Mesodermal cell (in vitro differentiated cells): ENCODE measurements at regions not wholly inside any gene's neighbourhood (a gene's known extent, or its start where the extent isn't known, plus 50 kb on each side); places are given as distances from the start of the nearest gene placed in this dataset.

Source experiments
- H3K27ac ChIP-seq: 2 replicates; pipeline ENCODE4 v1.7.0; 2013; ENCODE audit warnings: mild to moderate bottlenecking, low read depth, low read length, moderate library complexity; ENCODE audit not compliant: severe bottlenecking
- H3K36me3 ChIP-seq: 2 replicates; pipeline ENCODE4 v1.7.1; 2013; ENCODE audit warnings: mild to moderate bottlenecking, low read length, moderate library complexity; ENCODE audit not compliant: control insufficient read depth, insufficient read depth
- H3K4me1 ChIP-seq: one replicate; pipeline ENCODE4 v1.7.1; 2013; ENCODE audit warnings: mild to moderate bottlenecking, low read length; ENCODE audit not compliant: insufficient read depth, control insufficient read depth, poor library complexity, severe bottlenecking
- H3K4me3 ChIP-seq: 2 replicates; pipeline ENCODE4 v1.7.0; 2013; ENCODE audit warnings: low read length, control low read depth, mild to moderate bottlenecking; ENCODE audit not compliant: insufficient read depth, poor library complexity, severe bottlenecking; ENCODE audit errors: extremely low read depth
- H3K9me3 ChIP-seq: 2 replicates; pipeline ENCODE4 v1.7.1; 2013; ENCODE audit warnings: mild to moderate bottlenecking, low read length, moderate library complexity; ENCODE audit not compliant: control insufficient read depth
- WGBS, 2 experiments: methylation state at CpG; one replicate each; pipeline ENCODE4 v1.1.5; 2013; ENCODE audit warnings: missing lambda C conversion rate in 2 of 2; ENCODE audit not compliant: insufficient coverage in 2 of 2; 5-methylcytosine and 5-hydroxymethylcytosine counted together

DNA sequence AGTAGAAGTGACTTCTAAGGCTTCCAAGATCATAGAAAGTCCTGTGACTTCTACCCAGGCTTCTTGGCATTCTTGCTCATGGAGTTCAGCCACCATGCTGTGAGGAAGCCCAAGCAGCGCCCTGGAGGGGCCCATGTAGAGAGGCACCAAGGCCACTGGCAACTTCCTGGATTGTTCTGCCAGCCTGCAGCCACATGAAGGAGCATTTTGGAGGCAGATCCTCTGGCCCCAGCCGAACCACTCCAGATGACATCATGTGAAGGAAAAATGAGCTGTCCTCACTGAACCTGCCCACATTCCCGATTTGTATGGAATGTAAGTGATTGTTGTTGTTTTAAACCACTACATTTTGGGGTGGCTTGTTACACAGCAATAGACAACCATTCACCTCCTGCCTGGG, 51.5 kb upstream of the MNX1 start:
- WGBS, 2 experiments: 79 to 88% methylated on average over 1 to 2 of the region's 3 CpGs

DNA sequence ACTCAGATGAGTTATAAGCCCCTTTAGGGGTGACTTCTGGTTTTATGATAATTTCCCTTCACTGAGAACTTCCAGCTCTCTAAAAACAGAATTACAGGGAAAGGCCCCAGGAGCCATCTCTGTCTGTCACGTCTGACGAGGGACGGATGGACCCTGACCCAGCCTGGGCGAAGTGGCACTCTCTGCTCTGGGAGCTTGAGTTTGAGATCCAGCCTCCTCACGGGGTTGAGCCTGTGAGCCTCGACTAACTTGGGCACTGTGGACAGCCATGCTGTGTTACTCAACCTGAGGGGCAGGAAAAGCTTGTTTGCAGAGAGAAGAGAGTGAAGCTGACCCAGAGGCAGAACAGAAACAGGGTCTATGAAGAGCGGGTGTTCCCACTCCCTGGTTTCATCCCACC, 54.6 kb upstream of the MNX1 start:
- H3K9me3 ChIP-seq: peaks cover 4% of the 10 kb centered on the region
- no peaks in the 10 kb centered on the region for H3K36me3 ChIP-seq
- no peaks in the 10 kb centered on the region for H3K4me1 ChIP-seq
- 77 to 80% methylated on average over 6 to 7 of the region's 7 CpGs for WGBS, 2 experiments
- H3K27ac ChIP-seq: no peak overlapping the region
- no peak overlapping the region for H3K4me3 ChIP-seq

More for the DNA sequence above, 51.5 kb upstream of the MNX1 start:
- Histone ChIP-seq H3K4me1 (no peaks in the 10 kb centered on the region), H3K27ac (no peak overlapping the region), H3K36me3 (no peaks in the 10 kb centered on the region), H3K9me3 (peaks cover 4% of the 10 kb centered on the region), H3K4me3 (no peak overlapping the region)

DNA sequence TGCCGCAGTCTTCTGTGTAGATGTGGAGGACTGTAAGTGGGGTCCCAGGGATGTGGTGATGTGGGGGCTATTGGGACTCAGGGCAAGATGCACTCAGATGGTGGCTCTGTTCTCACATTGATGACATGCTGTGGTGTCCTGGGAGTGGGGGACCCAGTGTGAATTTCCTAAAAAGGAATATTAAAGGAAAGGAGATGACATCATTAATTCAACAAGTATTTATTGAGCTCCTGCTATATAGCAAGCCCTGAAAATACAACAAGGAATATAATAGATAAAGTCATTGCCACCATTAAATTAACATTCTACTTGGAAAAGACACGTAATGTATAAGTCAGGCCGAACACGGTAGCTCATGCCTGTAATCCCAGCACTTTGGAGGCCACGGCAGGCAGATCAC, 61.9 kb upstream of the MNX1 start:
- 90 to 95% methylated on average over 5 of the region's 5 CpGs for WGBS, 2 experiments
- Histone ChIP-seq H3K4me1 (no peaks in the 10 kb centered on the region), H3K4me3 (no peak overlapping the region), H3K9me3 (no peaks in the 10 kb centered on the region), H3K27ac (no peak overlapping the region), H3K36me3 (no peaks in the 10 kb centered on the region)

DNA sequence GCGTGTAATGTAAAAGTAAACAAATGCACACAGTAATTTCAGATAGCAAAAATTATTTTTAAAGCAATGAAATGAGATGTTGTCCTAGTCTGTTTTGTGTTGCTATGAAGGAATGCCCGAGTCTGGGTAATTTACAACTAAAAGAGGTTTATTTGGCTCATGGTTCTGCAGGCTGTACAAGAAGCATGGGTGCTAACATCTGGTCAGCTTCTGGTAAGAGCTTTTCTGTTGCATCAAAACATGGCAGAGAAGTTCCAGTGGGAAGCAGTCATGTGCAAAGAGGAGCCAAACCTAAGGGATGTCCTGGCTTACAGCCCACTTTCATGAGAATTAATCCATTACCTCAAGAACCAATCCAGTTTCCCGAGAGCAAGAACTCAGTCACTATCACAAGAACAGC, 62.9 kb upstream of the MNX1 start:
- H3K36me3 ChIP-seq: no peaks in the 10 kb centered on the region
- H3K4me1 ChIP-seq: no peaks in the 10 kb centered on the region
- H3K9me3 ChIP-seq: no peaks in the 10 kb centered on the region
- 84 to 94% methylated on average over 2 of the region's 3 CpGs for WGBS, 2 experiments
- H3K27ac ChIP-seq: no peak overlapping the region
- no peak overlapping the region for H3K4me3 ChIP-seq

DNA sequence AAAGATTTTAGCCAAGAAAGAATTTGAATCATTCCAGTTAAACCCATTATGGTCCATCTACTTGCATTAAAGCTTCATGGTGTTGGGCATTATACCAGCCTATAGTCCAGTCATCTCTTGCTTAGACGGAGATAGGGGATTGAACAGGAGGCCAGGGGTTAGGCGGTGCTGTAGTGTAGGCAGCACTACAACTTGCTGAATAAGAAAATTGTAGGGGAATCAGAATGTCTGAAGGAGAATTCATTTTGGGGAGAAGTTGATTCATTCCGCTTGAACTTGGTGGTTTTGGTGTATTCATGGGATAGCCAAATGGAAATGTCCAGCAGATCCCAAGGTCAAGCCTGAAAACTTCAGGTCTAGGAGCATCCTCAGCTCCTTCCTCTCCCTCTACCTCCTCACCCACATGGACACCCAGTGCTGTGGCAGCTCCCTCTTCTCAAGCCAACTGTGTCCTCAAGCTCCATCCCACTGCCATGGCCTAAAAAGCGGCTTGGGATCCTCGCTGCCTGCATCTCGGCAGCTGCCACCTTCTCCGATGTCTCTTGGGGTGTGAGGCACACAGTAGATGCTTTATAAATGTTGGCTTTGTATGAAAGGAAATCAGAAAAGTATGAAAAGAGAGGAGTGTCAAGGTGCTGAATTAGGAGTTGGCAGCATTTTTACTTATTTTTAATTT, 63.6 kb upstream of the MNX1 start:
- Histone ChIP-seq H3K4me3 (no peak overlapping the region), H3K36me3 (no peaks in the 10 kb centered on the region), H3K4me1 (no peaks in the 10 kb centered on the region), H3K27ac (no peak overlapping the region), H3K9me3 (no peaks in the 10 kb centered on the region)
- 90 to 93% methylated on average over 7 of the region's 7 CpGs for WGBS, 2 experiments

DNA sequence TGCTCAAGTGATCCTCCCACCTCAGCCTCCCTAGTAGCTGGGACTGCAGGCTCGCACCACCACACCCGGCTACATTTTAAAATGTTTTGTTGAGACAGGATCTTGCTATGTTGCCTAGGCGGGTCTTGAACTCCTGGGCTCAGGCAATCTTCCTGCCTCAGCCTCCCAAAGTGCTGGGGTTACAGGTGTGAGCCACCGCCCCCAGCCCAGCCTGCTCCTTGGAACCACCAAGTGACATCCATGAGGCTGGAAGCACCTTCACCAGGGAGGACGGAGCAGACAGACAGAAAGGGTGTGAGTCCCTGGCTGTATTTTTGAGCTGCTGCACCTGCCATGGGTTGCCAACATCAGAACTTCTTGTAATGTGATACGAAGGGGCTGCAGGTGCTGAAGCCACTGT, 62.3 kb upstream of the UBE3C start:
- Histone ChIP-seq H3K27ac (no peak overlapping the region), H3K4me3 (no peak overlapping the region), H3K36me3 (no peaks in the 10 kb centered on the region), H3K4me1 (no peaks in the 10 kb centered on the region), H3K9me3 (no peaks in the 10 kb centered on the region)
- 90 to 92% methylated on average over 6 of the region's 6 CpGs for WGBS, 2 experiments

DNA sequence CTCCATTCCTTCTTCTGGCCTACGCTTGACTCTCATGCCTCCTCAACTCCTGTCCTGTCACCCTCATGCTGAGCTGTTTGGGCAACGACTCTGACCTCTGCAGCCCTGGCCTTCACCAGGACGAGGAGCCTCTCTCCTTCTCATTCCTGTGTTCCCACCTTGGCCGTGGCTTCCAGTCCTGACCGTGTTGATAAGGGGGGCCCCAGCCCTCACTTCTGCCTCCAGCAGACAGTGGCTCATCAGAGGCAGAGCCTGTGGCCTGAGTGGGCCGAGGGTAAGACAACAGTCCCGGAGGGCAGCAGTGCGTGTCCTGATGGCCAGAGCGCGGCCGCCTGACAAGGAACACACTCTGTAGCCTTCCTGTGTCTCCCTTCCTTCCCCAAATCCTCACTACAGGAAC, 61.7 kb upstream of the UBE3C start:
- WGBS, 2 experiments: 95% methylated on average over 10 to 11 of the region's 11 CpGs
- no peak overlapping the region for H3K27ac ChIP-seq
- H3K4me1 ChIP-seq: no peaks in the 10 kb centered on the region
- H3K4me3 ChIP-seq: no peak overlapping the region
- no peaks in the 10 kb centered on the region for H3K36me3 ChIP-seq
- no peaks in the 10 kb centered on the region for H3K9me3 ChIP-seq

DNA sequence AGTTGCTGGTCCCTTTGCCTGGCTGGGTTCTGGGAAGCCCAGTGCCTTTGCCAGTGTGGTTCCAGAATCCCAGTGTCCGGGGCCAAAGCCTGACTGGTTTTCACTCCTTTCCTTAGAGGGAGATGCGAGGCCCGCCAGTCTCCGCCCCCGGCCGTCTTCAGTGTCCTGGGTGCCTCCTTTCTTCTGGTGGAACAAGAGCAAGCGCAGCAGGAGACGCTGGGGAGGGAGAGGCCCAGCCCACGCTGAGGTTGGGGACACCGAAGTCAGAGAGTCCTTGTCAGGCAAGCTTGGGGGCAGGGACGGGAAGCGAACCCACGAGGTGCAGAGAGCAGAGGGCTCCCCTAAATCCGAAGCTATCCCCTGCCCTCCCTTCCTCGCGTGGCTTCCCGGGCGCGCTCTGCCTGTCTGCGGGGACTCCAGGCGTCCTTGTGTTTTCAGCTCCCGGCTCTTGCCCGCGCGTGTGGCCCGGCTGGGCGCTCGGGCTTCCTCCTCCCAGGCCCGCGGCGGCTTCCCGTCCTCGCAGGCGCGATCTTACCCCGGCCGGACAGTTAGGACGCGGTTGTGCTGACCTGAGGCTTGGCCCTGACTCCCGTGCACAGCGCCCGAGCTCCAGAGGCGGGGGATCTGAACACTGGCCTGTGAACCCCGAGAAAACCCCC, 60.6 kb upstream of the UBE3C start:
- Histone ChIP-seq H3K4me1 (no peaks in the 10 kb centered on the region), H3K4me3 (peak overlapping the region; percentile 14), H3K36me3 (no peaks in the 10 kb centered on the region), H3K9me3 (no peaks in the 10 kb centered on the region), H3K27ac (no peak overlapping the region)
- WGBS, 2 experiments: 16% methylated on average over 39 to 41 of the region's 44 CpGs

DNA sequence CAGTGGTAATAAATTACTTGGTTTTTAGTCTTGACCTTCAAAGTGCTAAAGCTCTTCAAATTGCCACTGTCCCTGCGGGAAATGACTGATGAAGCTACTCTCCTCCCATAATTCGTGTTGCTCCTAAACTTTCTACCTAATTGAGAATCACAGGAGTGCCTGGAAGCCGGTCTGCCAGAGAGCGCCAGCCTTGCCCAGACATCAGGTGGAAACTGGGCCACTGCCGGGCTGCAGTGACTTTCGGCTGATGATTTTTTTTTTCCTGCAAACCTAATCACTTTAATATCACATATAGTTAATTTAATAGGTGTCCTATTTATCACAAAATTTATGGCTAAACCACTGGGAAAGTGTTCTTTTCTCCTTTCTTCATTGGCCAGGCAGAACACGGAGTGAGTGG, 59.6 kb upstream of the UBE3C start:
- Histone ChIP-seq H3K9me3 (peaks cover 4% of the 10 kb centered on the region), H3K36me3 (no peaks in the 10 kb centered on the region), H3K4me1 (no peaks in the 10 kb centered on the region), H3K27ac (no peak overlapping the region), H3K4me3 (no peak overlapping the region)
- WGBS, 2 experiments: 76 to 86% methylated on average over 3 to 5 of the region's 7 CpGs

DNA sequence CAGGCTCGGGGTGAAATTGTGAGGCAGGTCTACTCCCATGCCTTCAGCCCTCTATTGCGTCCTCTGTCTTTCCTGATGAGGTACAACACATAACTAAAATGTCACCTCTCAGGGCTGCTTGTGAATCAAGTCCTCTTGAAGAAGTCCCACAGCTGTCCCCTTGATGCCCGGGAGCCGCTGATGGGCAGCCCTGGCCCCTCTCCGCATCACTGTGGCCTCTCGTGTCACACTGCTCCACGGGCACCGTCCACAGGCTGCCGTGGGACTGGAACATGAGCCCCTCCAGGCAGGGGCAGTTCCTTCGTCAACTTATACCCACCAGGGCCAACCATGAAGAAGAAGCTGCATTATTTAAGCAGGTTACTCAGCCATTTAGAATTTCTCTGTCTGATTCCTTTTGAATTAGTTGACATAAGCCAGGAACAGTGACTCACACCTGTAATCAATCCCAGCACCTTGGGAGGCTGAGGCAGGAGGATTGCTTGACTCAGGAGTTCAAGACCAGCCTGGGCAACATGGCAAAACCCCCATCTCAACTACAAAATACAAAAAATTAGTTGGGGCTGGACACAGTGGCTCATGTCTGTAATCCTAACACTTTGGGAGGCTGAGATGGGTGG, 58.5 kb upstream of the UBE3C start:
- 94 to 95% methylated on average over 9 to 10 of the region's 10 CpGs for WGBS, 2 experiments

More for the DNA sequence above, 58.5 kb upstream of the UBE3C start:
- H3K4me1 ChIP-seq: no peaks in the 10 kb centered on the region
- no peak overlapping the region for H3K4me3 ChIP-seq
- H3K9me3 ChIP-seq: peaks cover 11% of the 10 kb centered on the region
- no peak overlapping the region for H3K27ac ChIP-seq
- no peaks in the 10 kb centered on the region for H3K36me3 ChIP-seq
